ENCODE measurements at regions not wholly inside any gene's neighbourhood (a gene's known extent, or its start where the extent isn't known, plus 50 kb on each side); places are given as distances from the start of the nearest gene placed in this dataset.

GRCh38 chr1:3984586-3984985 is 84.5 kb upstream of the C1orf174 start:
- no peaks in the 10 kb centered on the region for H3K36me3 ChIP-seq (ENCODE audit: low read length)
- TF ChIP-seq CTCF (IDR thresholded peaks at IDR 0.05; ENCODE audit: insufficient read depth, low read length, poor library complexity, severe bottlenecking) = no peak
- TF ChIP-seq EZH2phosphoT487 (conservative IDR thresholded peaks at IDR 0.05; ENCODE audit: low read length) = no peak
- H3K27me3 ChIP-seq (ENCODE audit: low read length) = no peaks in the 10 kb centered on the region
- no peaks in the 10 kb centered on the region for H3F3A ChIP-seq (ENCODE audit: insufficient read depth)
- H3K4me2 ChIP-seq (ENCODE audit: low read depth, low read length, poor library complexity, severe bottlenecking) = no peak overlapping the region
- H3K9me3 ChIP-seq (ENCODE audit: insufficient read depth, low read length) = no peaks in the 10 kb centered on the region
- H3K27ac ChIP-seq (ENCODE audit: low read depth, low read length) = no peak overlapping the region
- no peaks in the 10 kb centered on the region for H4K20me1 ChIP-seq (ENCODE audit: low read depth, low read length)
- H3K4me3 ChIP-seq (ENCODE audit: insufficient read depth, low read length, poor library complexity, severe bottlenecking) = no peak overlapping the region
- no peak overlapping the region for H3K9ac ChIP-seq (ENCODE audit: low read length)
- H3K9me2 ChIP-seq (replicated peaks; ENCODE audit: insufficient read depth, low read length) = no peaks in the 10 kb centered on the region
- no peak overlapping the region for H2AFZ ChIP-seq (ENCODE audit: low read depth, low read length, severe bottlenecking)
- no peaks in the 10 kb centered on the region for H3K79me2 ChIP-seq (ENCODE audit: insufficient read depth, low read length)

- Histone ChIP-seq H3K9me3 (ENCODE audit: insufficient read depth, low read length) (no peaks in the 10 kb centered on the region), H3F3A (ENCODE audit: insufficient read depth) (no peaks in the 10 kb centered on the region), H3K4me3 (ENCODE audit: insufficient read depth, low read length, poor library complexity, severe bottlenecking) (no peak overlapping the region), H3K36me3 (ENCODE audit: low read length) (no peaks in the 10 kb centered on the region), H3K27me3 (ENCODE audit: low read length) (no peaks in the 10 kb centered on the region), H3K27ac (ENCODE audit: low read depth, low read length) (no peak overlapping the region), H2AFZ (ENCODE audit: low read depth, low read length, severe bottlenecking) (no peak overlapping the region), H3K9me2 (replicated peaks; ENCODE audit: insufficient read depth, low read length) (no peaks in the 10 kb centered on the region), H3K9ac (ENCODE audit: low read length) (no peak overlapping the region), H3K4me2 (ENCODE audit: low read depth, low read length, poor library complexity, severe bottlenecking) (no peak overlapping the region), H3K79me2 (ENCODE audit: insufficient read depth, low read length) (no peaks in the 10 kb centered on the region), H4K20me1 (ENCODE audit: low read depth, low read length) (no peaks in the 10 kb centered on the region)
- no peak for TF ChIP-seq EZH2phosphoT487 (conservative IDR thresholded peaks at IDR 0.05; ENCODE audit: low read length)
- TF ChIP-seq CTCF (IDR thresholded peaks at IDR 0.05; ENCODE audit: insufficient read depth, low read length, poor library complexity, severe bottlenecking) = no peak
These were observed 86.7 kb upstream of the C1orf174 start for GRCh38 chr1:3986686-3987218.

- no peaks in the 10 kb centered on the region for H3K9me3 ChIP-seq (ENCODE audit: insufficient read depth, low read length)
These were observed 87.7 kb upstream of the C1orf174 start for GRCh38 chr1:3987669-3988235.

GRCh38 chr1:3988431-3988830 is 88.4 kb upstream of the C1orf174 start:
- no peak overlapping the region for H2AFZ ChIP-seq (ENCODE audit: low read depth, low read length, severe bottlenecking)
- H3K36me3 ChIP-seq (ENCODE audit: low read length) = no peaks in the 10 kb centered on the region
- no peaks in the 10 kb centered on the region for H3F3A ChIP-seq (ENCODE audit: insufficient read depth)
- no peaks in the 10 kb centered on the region for H4K20me1 ChIP-seq (ENCODE audit: low read depth, low read length)
- H3K9me2 ChIP-seq (replicated peaks; ENCODE audit: insufficient read depth, low read length) = no peaks in the 10 kb centered on the region
- no peaks in the 10 kb centered on the region for H3K79me2 ChIP-seq (ENCODE audit: insufficient read depth, low read length)
- no peak overlapping the region for H3K27ac ChIP-seq (ENCODE audit: low read depth, low read length)
- H3K4me3 ChIP-seq (ENCODE audit: insufficient read depth, low read length, poor library complexity, severe bottlenecking) = no peak overlapping the region
- no peaks in the 10 kb centered on the region for H3K9me3 ChIP-seq (ENCODE audit: insufficient read depth, low read length)
- no peaks in the 10 kb centered on the region for H3K27me3 ChIP-seq (ENCODE audit: low read length)
- TF ChIP-seq EZH2phosphoT487 (conservative IDR thresholded peaks at IDR 0.05; ENCODE audit: low read length) (no peak), CTCF (IDR thresholded peaks at IDR 0.05; ENCODE audit: insufficient read depth, low read length, poor library complexity, severe bottlenecking) (no peak)
- H3K4me2 ChIP-seq (ENCODE audit: low read depth, low read length, poor library complexity, severe bottlenecking) = no peak overlapping the region
- H3K9ac ChIP-seq (ENCODE audit: low read length) = no peak overlapping the region

More at GRCh38 chr1:3987669-3988235, 87.7 kb upstream of the C1orf174 start:
- Histone ChIP-seq H3K36me3 (ENCODE audit: low read length) (no peaks in the 10 kb centered on the region), H3K9me2 (replicated peaks; ENCODE audit: insufficient read depth, low read length) (no peaks in the 10 kb centered on the region), H4K20me1 (ENCODE audit: low read depth, low read length) (no peaks in the 10 kb centered on the region), H3K27me3 (ENCODE audit: low read length) (no peaks in the 10 kb centered on the region), H3K4me2 (ENCODE audit: low read depth, low read length, poor library complexity, severe bottlenecking) (no peak overlapping the region), H2AFZ (ENCODE audit: low read depth, low read length, severe bottlenecking) (no peak overlapping the region), H3K4me3 (ENCODE audit: insufficient read depth, low read length, poor library complexity, severe bottlenecking) (no peak overlapping the region), H3K79me2 (ENCODE audit: insufficient read depth, low read length) (no peaks in the 10 kb centered on the region), H3K9ac (ENCODE audit: low read length) (no peak overlapping the region), H3K27ac (ENCODE audit: low read depth, low read length) (no peak overlapping the region), H3F3A (ENCODE audit: insufficient read depth) (no peaks in the 10 kb centered on the region)
- TF ChIP-seq EZH2phosphoT487 (conservative IDR thresholded peaks at IDR 0.05; ENCODE audit: low read length) = no peak
